HL-60 (cell line): ENCODE measurements at regions not wholly inside any gene's neighbourhood (a gene's known extent, or its start where the extent isn't known, plus 50 kb on each side); places are given as distances from the start of the nearest gene placed in this dataset.

Experiments used
- GABPA ChIP-seq: IDR thresholded peaks from 2 replicates; pipeline ENCODE4 v1.6.1; 2012; ENCODE audit warnings: low read depth
- POLR2AphosphoS5 ChIP-seq: IDR thresholded peaks from 2 replicates; pipeline ENCODE4 v1.6.1; 2012; ENCODE audit warnings: low read depth
- SPI1 ChIP-seq: IDR thresholded peaks from 2 replicates; pipeline ENCODE4 v1.6.1; 2012; ENCODE audit warnings: low read depth, mild to moderate bottlenecking, borderline replicate concordance
- TF ChIP-seq, protein P1 (sequence below): IDR thresholded peaks from one replicate; pipeline ENCODE4 v1.5.1; 2011; ENCODE audit warnings: low read length, control low read depth, inconsistent platforms; ENCODE audit not compliant: insufficient read depth

GRCh38 chr10:78388331-78389050 is 354.8 kb downstream of the RPS24 start:
- TF ChIP-seq, protein P1, sequence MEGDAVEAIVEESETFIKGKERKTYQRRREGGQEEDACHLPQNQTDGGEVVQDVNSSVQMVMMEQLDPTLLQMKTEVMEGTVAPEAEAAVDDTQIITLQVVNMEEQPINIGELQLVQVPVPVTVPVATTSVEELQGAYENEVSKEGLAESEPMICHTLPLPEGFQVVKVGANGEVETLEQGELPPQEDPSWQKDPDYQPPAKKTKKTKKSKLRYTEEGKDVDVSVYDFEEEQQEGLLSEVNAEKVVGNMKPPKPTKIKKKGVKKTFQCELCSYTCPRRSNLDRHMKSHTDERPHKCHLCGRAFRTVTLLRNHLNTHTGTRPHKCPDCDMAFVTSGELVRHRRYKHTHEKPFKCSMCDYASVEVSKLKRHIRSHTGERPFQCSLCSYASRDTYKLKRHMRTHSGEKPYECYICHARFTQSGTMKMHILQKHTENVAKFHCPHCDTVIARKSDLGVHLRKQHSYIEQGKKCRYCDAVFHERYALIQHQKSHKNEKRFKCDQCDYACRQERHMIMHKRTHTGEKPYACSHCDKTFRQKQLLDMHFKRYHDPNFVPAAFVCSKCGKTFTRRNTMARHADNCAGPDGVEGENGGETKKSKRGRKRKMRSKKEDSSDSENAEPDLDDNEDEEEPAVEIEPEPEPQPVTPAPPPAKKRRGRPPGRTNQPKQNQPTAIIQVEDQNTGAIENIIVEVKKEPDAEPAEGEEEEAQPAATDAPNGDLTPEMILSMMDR: no peak
- TF ChIP-seq POLR2AphosphoS5: no peak
- no peak for TF ChIP-seq GABPA
- no peak for TF ChIP-seq SPI1
